Right atrium auricular region (tissue), 2 donors: ENCODE measurements at regions not wholly inside any gene's neighbourhood (a gene's known extent, or its start where the extent isn't known, plus 50 kb on each side); places are given as distances from the start of the nearest gene placed in this dataset.

Experiments
- DNase-seq: peaks from one replicate; pipeline ENCODE4 v3.0.0-alpha.2; 2019; ENCODE audit warnings: low spot score
- H3K27ac ChIP-seq, 2 donors: fragments of 200-600 bp; sonication (generic); 1 replicate in 1 of 2; 2 replicates in 1 of 2; pipeline ENCODE4 v1.5.1; 2016 to 2019
- H3K27me3 ChIP-seq, 2 donors: fragments of 200-600 bp; sonication (generic); one replicate each; pipeline versions ENCODE4 v1.5.1 to v1.6.0; 2017 to 2019
- H3K36me3 ChIP-seq: fragments of 200-600 bp; sonication (generic); one replicate; pipeline ENCODE4 v1.5.1; 2016
- H3K4me1 ChIP-seq, 2 donors: fragments of 200-600 bp; sonication (generic); one replicate each; pipeline versions ENCODE4 v1.5.1 to v1.6.0; 2017 to 2019
- H3K4me3 ChIP-seq, 2 donors: fragments of 200-600 bp; sonication (generic); 1 replicate in 1 of 2; 2 replicates in 1 of 2; pipeline ENCODE4 v1.5.1; 2017 to 2019; ENCODE audit warnings: mild to moderate bottlenecking in 1 of 2, moderate library complexity in 1 of 2
- H3K9me3 ChIP-seq, 2 donors: fragments of 200-600 bp; sonication (generic); one replicate each; pipeline ENCODE4 v1.5.1; 2019
- CTCF ChIP-seq, 2 donors: fragments of 200-600 bp; sonication (generic); IDR thresholded peaks; one replicate each; pipeline ENCODE4 v1.5.1; 2019; ENCODE audit warnings: antibody characterized with exemption in 2 of 2

- no peak for TF ChIP-seq CTCF (IDR thresholded peaks at IDR 0.05)
- no peaks in the 10 kb centered on the region for H3K27me3 ChIP-seq
Measured at GRCh38 chr12:83779526-83779925, 1092.8 kb downstream of the TMTC2 start.

GRCh38 chr12:83769151-83769550 is 1082.4 kb downstream of the TMTC2 start:
- no peaks in the 10 kb centered on the region for H3K36me3 ChIP-seq
- TF ChIP-seq CTCF (IDR thresholded peaks at IDR 0.05), result no peak
- peaks cover 0 to 12% of the 10 kb centered on the region in 2 donors for H3K9me3 ChIP-seq
- H3K4me1 ChIP-seq, result no peaks in the 10 kb centered on the region
- H3K27ac ChIP-seq, result no peak overlapping the region
- H3K27me3 ChIP-seq, result no peaks in the 10 kb centered on the region
- H3K4me3 ChIP-seq, result no peak overlapping the region
- DNase-seq, result no peak

More at GRCh38 chr12:83779526-83779925, 1092.8 kb downstream of the TMTC2 start:
- Histone ChIP-seq H3K4me1 (no peaks in the 10 kb centered on the region), H3K4me3 (no peak overlapping the region), H3K9me3 (peaks cover 0 to 5% of the 10 kb centered on the region in 2 donors), H3K27ac (no peak overlapping the region), H3K36me3 (no peaks in the 10 kb centered on the region)
- no peak for DNase-seq

- no peak overlapping the region for H3K27ac ChIP-seq
- H3K27me3 ChIP-seq, result no peaks in the 10 kb centered on the region
- no peaks in the 10 kb centered on the region for H3K36me3 ChIP-seq
- no peak for DNase-seq
- H3K9me3 ChIP-seq, result peaks cover 0 to 4% of the 10 kb centered on the region in 2 donors
- no peaks in the 10 kb centered on the region for H3K4me1 ChIP-seq
- no peak for TF ChIP-seq CTCF (IDR thresholded peaks at IDR 0.05)
- H3K4me3 ChIP-seq, result no peak overlapping the region
Measured at GRCh38 chr12:83767723-83768122, 1081.0 kb downstream of the TMTC2 start.

GRCh38 chr12:83763425-83763824 is 1076.7 kb downstream of the TMTC2 start:
- H3K4me3 ChIP-seq, result no peak overlapping the region

GRCh38 chr12:83759906-83760305 is 1073.2 kb downstream of the TMTC2 start:
- Histone ChIP-seq H3K27ac (no peak overlapping the region), H3K9me3 (peaks cover 0 to 4% of the 10 kb centered on the region in 2 donors), H3K36me3 (no peaks in the 10 kb centered on the region), H3K27me3 (no peaks in the 10 kb centered on the region), H3K4me3 (no peak overlapping the region), H3K4me1 (no peaks in the 10 kb centered on the region)
- DNase-seq, result no peak
- no peak for TF ChIP-seq CTCF (IDR thresholded peaks at IDR 0.05)

More at GRCh38 chr12:83763425-83763824, 1076.7 kb downstream of the TMTC2 start:
- TF ChIP-seq CTCF (IDR thresholded peaks at IDR 0.05), result no peak
- Histone ChIP-seq H3K27me3 (no peaks in the 10 kb centered on the region), H3K9me3 (peaks cover 0 to 4% of the 10 kb centered on the region in 2 donors), H3K4me1 (no peaks in the 10 kb centered on the region), H3K36me3 (no peaks in the 10 kb centered on the region), H3K27ac (no peak overlapping the region)
- no peak for DNase-seq

GRCh38 chr12:83758888-83759631 is 1072.4 kb downstream of the TMTC2 start:
- Histone ChIP-seq H3K9me3 (peaks cover 0 to 4% of the 10 kb centered on the region in 2 donors), H3K27me3 (no peaks in the 10 kb centered on the region), H3K4me3 (no peak overlapping the region), H3K4me1 (no peaks in the 10 kb centered on the region), H3K36me3 (no peaks in the 10 kb centered on the region), H3K27ac (no peak overlapping the region)
- no peak for TF ChIP-seq CTCF (IDR thresholded peaks at IDR 0.05)
- DNase-seq, result no peak
